Endothelial cell of umbilical vein (primary cell): ENCODE measurements at regions not wholly inside any gene's neighbourhood (a gene's known extent, or its start where the extent isn't known, plus 50 kb on each side); places are given as distances from the start of the nearest gene placed in this dataset.

ENCODE experiments used
- BruUV-seq: library from RNA; stranded (reverse); fragments of 400-500 nt; replicated peaks from 2 replicates; lab custom pipeline; 2021; lab: Mats Ljungman, UMichigan
- CTCF ChIA-PET: fragments of 300-600, 350-600 bp; sonication (Branson Sonifier 250); formaldehyde crosslinking; loops from one replicate; lab custom pipeline; 2021; ENCODE audit warnings: antibody characterized with exemption, inconsistent platforms; lab: Charles Lee
- POLR2A ChIA-PET: fragments of 300-600, 350-600 bp; sonication (Branson Sonifier 250); formaldehyde crosslinking; loops from one replicate; lab custom pipeline; 2021; ENCODE audit warnings: antibody characterized with exemption, inconsistent platforms; lab: Charles Lee
- DNase-seq: peaks from one replicate; pipeline ENCODE4 v3.0.0-alpha.2; 2011; ENCODE audit warnings: low read depth, low spot score
- FAIRE-seq: peaks from 2 replicates; lab custom pipeline; 2011; peaks lifted over from hg19 to GRCh38; lab: Jason Lieb, UNC
- H2AFZ ChIP-seq: 2 replicates; pipeline ENCODE4 v1.6.0; 2012; ENCODE audit warnings: low read depth, low read length, control low read depth, inconsistent platforms
- H3K27ac ChIP-seq: 2 replicates; pipeline ENCODE4 v1.5.1; 2011; ENCODE audit warnings: low read depth, mild to moderate bottlenecking, control low read depth, low read length, moderate library complexity; ENCODE audit not compliant: insufficient read depth
- H3K27me3 ChIP-seq, 2 experiments: 2 replicates each; pipeline versions ENCODE4 v1.6.0 to v1.6.1; 2011; ENCODE audit warnings: low read length in 2 of 2, mixed read lengths in 1 of 2; ENCODE audit not compliant: control insufficient read depth in 2 of 2, insufficient read depth in 2 of 2
- H3K36me3 ChIP-seq, 2 experiments: 2 replicates in 1 of 2; 3 replicates in 1 of 2; pipeline ENCODE4 v1.5.1; 2011; ENCODE audit warnings: low read length in 2 of 2, mild to moderate bottlenecking in 1 of 2, moderate library complexity in 1 of 2; ENCODE audit not compliant: control insufficient read depth in 2 of 2, insufficient read depth in 2 of 2; ENCODE audit errors: extremely low read depth in 1 of 2
- H3K4me1 ChIP-seq: 3 replicates; pipeline ENCODE4 v1.5.1; 2011; ENCODE audit warnings: mild to moderate bottlenecking, low read length; ENCODE audit not compliant: control insufficient read depth, insufficient read depth; ENCODE audit errors: extremely low read depth
- H3K4me2 ChIP-seq: 2 replicates; pipeline ENCODE4 v1.6.1; 2011; ENCODE audit warnings: low read length, control low read depth, mixed read lengths; ENCODE audit not compliant: insufficient read depth
- H3K4me3 ChIP-seq, 3 experiments: fragments of 200-600 bp in 1 of 3; sonication (generic), shearing (Covaris generic) in 1 of 3; replicated peaks in 1 of 3; 2 replicates each; pipeline ENCODE4 v1.5.1; 2011 to 2016; ENCODE audit warnings: control low read depth in 3 of 3, low read length in 3 of 3, mild to moderate bottlenecking in 2 of 3, inconsistent platforms in 1 of 3, low read depth in 1 of 3, moderate library complexity in 1 of 3; ENCODE audit not compliant: insufficient read depth in 1 of 3
- H3K79me2 ChIP-seq: 2 replicates; pipeline ENCODE4 v1.6.0; 2012; ENCODE audit warnings: low read length, inconsistent platforms; ENCODE audit not compliant: control insufficient read depth, insufficient read depth
- H3K9ac ChIP-seq: replicated peaks from 2 replicates; pipeline ENCODE3; 2011; ENCODE audit warnings: low read length, control low read depth; ENCODE audit not compliant: insufficient read depth; ENCODE audit errors: extremely low read depth
- H3K9me1 ChIP-seq: replicated peaks from 3 replicates; pipeline ENCODE4 v1.6.0; 2011; ENCODE audit warnings: mild to moderate bottlenecking, low read length; ENCODE audit not compliant: control insufficient read depth, insufficient read depth; ENCODE audit errors: extremely low read depth
- H3K9me3 ChIP-seq: replicated peaks from 2 replicates; pipeline ENCODE4 v1.5.1; 2012; ENCODE audit warnings: low read length, inconsistent platforms; ENCODE audit not compliant: control insufficient read depth, insufficient read depth
- H4K20me1 ChIP-seq: replicated peaks from 2 replicates; pipeline ENCODE3; 2011; ENCODE audit warnings: mild to moderate bottlenecking, low read length; ENCODE audit not compliant: control insufficient read depth, insufficient read depth; ENCODE audit errors: extremely low read depth
- EZH2 ChIP-seq: IDR thresholded peaks from 2 replicates; pipeline ENCODE4 v1.6.1; 2012; ENCODE audit warnings: borderline replicate concordance, low read depth, mild to moderate bottlenecking, moderate library complexity, low read length, inconsistent platforms; ENCODE audit not compliant: severe bottlenecking
- FOS ChIP-seq: IDR thresholded peaks from 2 replicates; pipeline ENCODE4 v1.6.1; 2011; ENCODE audit warnings: mild to moderate bottlenecking, low read length, moderate library complexity, borderline replicate concordance; ENCODE audit not compliant: insufficient read depth
- GATA2 ChIP-seq: IDR thresholded peaks from 2 replicates; pipeline ENCODE4 v1.7.0; 2011; ENCODE audit warnings: low read depth, mild to moderate bottlenecking, moderate library complexity, mixed read lengths, low read length; ENCODE audit not compliant: insufficient read length, insufficient read depth
- JUN ChIP-seq: IDR thresholded peaks from 2 replicates; pipeline ENCODE4 v1.6.1; 2011; ENCODE audit warnings: borderline replicate concordance, low read depth; ENCODE audit not compliant: insufficient read length, insufficient read depth
- MYC ChIP-seq: IDR thresholded peaks from one replicate; pipeline ENCODE4 v1.6.1; 2011; ENCODE audit warnings: mild to moderate bottlenecking, low read depth, low read length
- POLR2A ChIP-seq: IDR thresholded peaks from 2 replicates; pipeline ENCODE4 v1.6.1; 2012; ENCODE audit warnings: low read depth, mild to moderate bottlenecking, control low read depth, low read length
- POLR2AphosphoS5 ChIP-seq: IDR thresholded peaks from 2 replicates; pipeline ENCODE4 v1.6.1; 2012; ENCODE audit warnings: low read depth, mild to moderate bottlenecking, control low read depth, low read length, moderate library complexity; ENCODE audit not compliant: insufficient read depth
- dilution Hi-C: fragments of 300-500 bp; cut with MboI; formaldehyde crosslinking; loops from one replicate; pipeline ENCODE4 v1.15.0; 2019; ENCODE audit warnings: low sequenced_read_pairs; ENCODE audit not compliant: extremely low pct_ligation_motif_present
- intact Hi-C: fragments of 100-400 bp; cut with micrococcal nuclease; formaldehyde crosslinking; loops from one replicate; pipeline ENCODE4 v1.10.0; 2022
- TF ChIP-seq, protein P1 (sequence below): IDR thresholded peaks from 2 replicates; pipeline ENCODE4 v1.6.1; 2011; ENCODE audit not compliant: insufficient read depth, insufficient read length
- TF ChIP-seq, protein P2 (sequence below), 2 donors: IDR thresholded peaks; 1 replicate in 1 of 2; 2 replicates in 1 of 2; pipeline ENCODE4 v1.5.1; 2011; ENCODE audit warnings: low read length in 2 of 2, mild to moderate bottlenecking in 2 of 2, moderate library complexity in 2 of 2, control low read depth in 1 of 2, inconsistent platforms in 1 of 2, low read depth in 1 of 2; ENCODE audit not compliant: insufficient read depth in 1 of 2; ENCODE audit errors: extremely low read depth in 1 of 2

DNA sequence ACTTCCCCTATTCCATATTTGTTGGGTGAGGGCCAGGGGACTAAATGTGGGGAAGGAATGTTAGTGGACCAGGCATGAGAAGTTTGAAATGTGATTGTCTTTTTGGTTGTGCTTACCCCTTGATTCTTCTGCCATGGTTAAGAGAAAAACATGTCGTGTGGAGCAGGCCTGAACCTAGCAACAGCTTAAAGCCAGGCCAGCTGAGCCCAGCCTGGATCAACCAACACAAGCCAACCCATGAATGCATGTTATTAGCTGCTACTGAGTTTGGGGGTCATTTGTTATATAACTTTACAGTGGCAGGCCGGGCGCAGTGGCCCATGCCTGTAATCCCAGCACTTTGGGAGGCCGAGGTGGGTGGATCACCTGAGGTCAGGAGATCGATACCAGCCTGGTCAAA is 52.4 kb upstream of the TRIO start:
- intact Hi-C loops: no loop called here
- Histone ChIP-seq H3K79me2 (no peaks in the 10 kb centered on the region), H2AFZ (no peak overlapping the region), H3K9me3 (no peaks in the 10 kb centered on the region), H3K9me1 (no peaks in the 10 kb centered on the region), H3K4me2 (no peak overlapping the region), H3K27me3 (peaks cover 7 to 13% of the 10 kb centered on the region in 2 experiments), H3K27ac (no peak overlapping the region), H4K20me1 (no peaks in the 10 kb centered on the region), H3K9ac (no peak overlapping the region), H3K36me3 (no peaks in the 10 kb centered on the region), H3K4me3 (no peak overlapping the region), H3K4me1 (no peaks in the 10 kb centered on the region)
- TF ChIP-seq POLR2AphosphoS5: no peak
- TF ChIP-seq GATA2: no peak
- no peak for TF ChIP-seq MYC
- TF ChIP-seq, protein P1, sequence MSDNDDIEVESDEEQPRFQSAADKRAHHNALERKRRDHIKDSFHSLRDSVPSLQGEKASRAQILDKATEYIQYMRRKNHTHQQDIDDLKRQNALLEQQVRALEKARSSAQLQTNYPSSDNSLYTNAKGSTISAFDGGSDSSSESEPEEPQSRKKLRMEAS: no peak
- no peak for TF ChIP-seq POLR2A
- no peak for TF ChIP-seq EZH2
- TF ChIP-seq FOS: no peak
- TF ChIP-seq, protein P2, sequence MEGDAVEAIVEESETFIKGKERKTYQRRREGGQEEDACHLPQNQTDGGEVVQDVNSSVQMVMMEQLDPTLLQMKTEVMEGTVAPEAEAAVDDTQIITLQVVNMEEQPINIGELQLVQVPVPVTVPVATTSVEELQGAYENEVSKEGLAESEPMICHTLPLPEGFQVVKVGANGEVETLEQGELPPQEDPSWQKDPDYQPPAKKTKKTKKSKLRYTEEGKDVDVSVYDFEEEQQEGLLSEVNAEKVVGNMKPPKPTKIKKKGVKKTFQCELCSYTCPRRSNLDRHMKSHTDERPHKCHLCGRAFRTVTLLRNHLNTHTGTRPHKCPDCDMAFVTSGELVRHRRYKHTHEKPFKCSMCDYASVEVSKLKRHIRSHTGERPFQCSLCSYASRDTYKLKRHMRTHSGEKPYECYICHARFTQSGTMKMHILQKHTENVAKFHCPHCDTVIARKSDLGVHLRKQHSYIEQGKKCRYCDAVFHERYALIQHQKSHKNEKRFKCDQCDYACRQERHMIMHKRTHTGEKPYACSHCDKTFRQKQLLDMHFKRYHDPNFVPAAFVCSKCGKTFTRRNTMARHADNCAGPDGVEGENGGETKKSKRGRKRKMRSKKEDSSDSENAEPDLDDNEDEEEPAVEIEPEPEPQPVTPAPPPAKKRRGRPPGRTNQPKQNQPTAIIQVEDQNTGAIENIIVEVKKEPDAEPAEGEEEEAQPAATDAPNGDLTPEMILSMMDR (IDR thresholded peaks at IDR 0.05; ENCODE audit: extremely low read depth in 1 of 2, insufficient read depth in 1 of 2, low read depth in 1 of 2, low read length in 2 of 2): no peak
- no peak for TF ChIP-seq JUN
- BruUV-seq: no TSS peak
- DNase-seq (no peak), FAIRE-seq (no peak)
- dilution Hi-C loops: no loop called here
- ChIA-PET CTCF (no interaction called here), POLR2A (no interaction called here)
